Endothelial cell of umbilical vein (primary cell): ENCODE measurements at regions not wholly inside any gene's neighbourhood (a gene's known extent, or its start where the extent isn't known, plus 50 kb on each side); places are given as distances from the start of the nearest gene placed in this dataset.

Source experiments
- BruUV-seq: library from RNA; stranded (reverse); fragments of 400-500 nt; replicated peaks from 2 replicates; lab custom pipeline; 2021; lab: Mats Ljungman, UMichigan
- CTCF ChIA-PET: fragments of 300-600, 350-600 bp; sonication (Branson Sonifier 250); formaldehyde crosslinking; loops from one replicate; lab custom pipeline; 2021; ENCODE audit warnings: antibody characterized with exemption, inconsistent platforms; lab: Charles Lee
- POLR2A ChIA-PET: fragments of 300-600, 350-600 bp; sonication (Branson Sonifier 250); formaldehyde crosslinking; loops from one replicate; lab custom pipeline; 2021; ENCODE audit warnings: antibody characterized with exemption, inconsistent platforms; lab: Charles Lee
- DNase-seq: peaks from one replicate; pipeline ENCODE4 v3.0.0-alpha.2; 2011; ENCODE audit warnings: low read depth, low spot score
- FAIRE-seq: peaks from 2 replicates; lab custom pipeline; 2011; peaks lifted over from hg19 to GRCh38; lab: Jason Lieb, UNC
- H2AFZ ChIP-seq: 2 replicates; pipeline ENCODE4 v1.6.0; 2012; ENCODE audit warnings: low read depth, low read length, control low read depth, inconsistent platforms
- H3K27ac ChIP-seq: 2 replicates; pipeline ENCODE4 v1.5.1; 2011; ENCODE audit warnings: low read depth, mild to moderate bottlenecking, control low read depth, low read length, moderate library complexity; ENCODE audit not compliant: insufficient read depth
- H3K27me3 ChIP-seq, 2 experiments: 2 replicates each; pipeline versions ENCODE4 v1.6.0 to v1.6.1; 2011; ENCODE audit warnings: low read length in 2 of 2, mixed read lengths in 1 of 2; ENCODE audit not compliant: control insufficient read depth in 2 of 2, insufficient read depth in 2 of 2
- H3K36me3 ChIP-seq, 2 experiments: 2 replicates in 1 of 2; 3 replicates in 1 of 2; pipeline ENCODE4 v1.5.1; 2011; ENCODE audit warnings: low read length in 2 of 2, mild to moderate bottlenecking in 1 of 2, moderate library complexity in 1 of 2; ENCODE audit not compliant: control insufficient read depth in 2 of 2, insufficient read depth in 2 of 2; ENCODE audit errors: extremely low read depth in 1 of 2
- H3K4me1 ChIP-seq: 3 replicates; pipeline ENCODE4 v1.5.1; 2011; ENCODE audit warnings: mild to moderate bottlenecking, low read length; ENCODE audit not compliant: control insufficient read depth, insufficient read depth; ENCODE audit errors: extremely low read depth
- H3K4me2 ChIP-seq: 2 replicates; pipeline ENCODE4 v1.6.1; 2011; ENCODE audit warnings: low read length, control low read depth, mixed read lengths; ENCODE audit not compliant: insufficient read depth
- H3K4me3 ChIP-seq, 3 experiments: fragments of 200-600 bp in 1 of 3; sonication (generic), shearing (Covaris generic) in 1 of 3; replicated peaks in 1 of 3; 2 replicates each; pipeline ENCODE4 v1.5.1; 2011 to 2016; ENCODE audit warnings: control low read depth in 3 of 3, low read length in 3 of 3, mild to moderate bottlenecking in 2 of 3, inconsistent platforms in 1 of 3, low read depth in 1 of 3, moderate library complexity in 1 of 3; ENCODE audit not compliant: insufficient read depth in 1 of 3
- H3K79me2 ChIP-seq: 2 replicates; pipeline ENCODE4 v1.6.0; 2012; ENCODE audit warnings: low read length, inconsistent platforms; ENCODE audit not compliant: control insufficient read depth, insufficient read depth
- H3K9ac ChIP-seq: replicated peaks from 2 replicates; pipeline ENCODE3; 2011; ENCODE audit warnings: low read length, control low read depth; ENCODE audit not compliant: insufficient read depth; ENCODE audit errors: extremely low read depth
- H3K9me1 ChIP-seq: replicated peaks from 3 replicates; pipeline ENCODE4 v1.6.0; 2011; ENCODE audit warnings: mild to moderate bottlenecking, low read length; ENCODE audit not compliant: control insufficient read depth, insufficient read depth; ENCODE audit errors: extremely low read depth
- H3K9me3 ChIP-seq: replicated peaks from 2 replicates; pipeline ENCODE4 v1.5.1; 2012; ENCODE audit warnings: low read length, inconsistent platforms; ENCODE audit not compliant: control insufficient read depth, insufficient read depth
- H4K20me1 ChIP-seq: replicated peaks from 2 replicates; pipeline ENCODE3; 2011; ENCODE audit warnings: mild to moderate bottlenecking, low read length; ENCODE audit not compliant: control insufficient read depth, insufficient read depth; ENCODE audit errors: extremely low read depth
- EZH2 ChIP-seq: IDR thresholded peaks from 2 replicates; pipeline ENCODE4 v1.6.1; 2012; ENCODE audit warnings: borderline replicate concordance, low read depth, mild to moderate bottlenecking, moderate library complexity, low read length, inconsistent platforms; ENCODE audit not compliant: severe bottlenecking
- FOS ChIP-seq: IDR thresholded peaks from 2 replicates; pipeline ENCODE4 v1.6.1; 2011; ENCODE audit warnings: mild to moderate bottlenecking, low read length, moderate library complexity, borderline replicate concordance; ENCODE audit not compliant: insufficient read depth
- GATA2 ChIP-seq: IDR thresholded peaks from 2 replicates; pipeline ENCODE4 v1.7.0; 2011; ENCODE audit warnings: low read depth, mild to moderate bottlenecking, moderate library complexity, mixed read lengths, low read length; ENCODE audit not compliant: insufficient read length, insufficient read depth
- JUN ChIP-seq: IDR thresholded peaks from 2 replicates; pipeline ENCODE4 v1.6.1; 2011; ENCODE audit warnings: borderline replicate concordance, low read depth; ENCODE audit not compliant: insufficient read length, insufficient read depth
- MYC ChIP-seq: IDR thresholded peaks from one replicate; pipeline ENCODE4 v1.6.1; 2011; ENCODE audit warnings: mild to moderate bottlenecking, low read depth, low read length
- POLR2A ChIP-seq: IDR thresholded peaks from 2 replicates; pipeline ENCODE4 v1.6.1; 2012; ENCODE audit warnings: low read depth, mild to moderate bottlenecking, control low read depth, low read length
- POLR2AphosphoS5 ChIP-seq: IDR thresholded peaks from 2 replicates; pipeline ENCODE4 v1.6.1; 2012; ENCODE audit warnings: low read depth, mild to moderate bottlenecking, control low read depth, low read length, moderate library complexity; ENCODE audit not compliant: insufficient read depth
- dilution Hi-C: fragments of 300-500 bp; cut with MboI; formaldehyde crosslinking; loops from one replicate; pipeline ENCODE4 v1.15.0; 2019; ENCODE audit warnings: low sequenced_read_pairs; ENCODE audit not compliant: extremely low pct_ligation_motif_present
- intact Hi-C: fragments of 100-400 bp; cut with micrococcal nuclease; formaldehyde crosslinking; loops from one replicate; pipeline ENCODE4 v1.10.0; 2022
- TF ChIP-seq, protein P1 (sequence below), 2 donors: IDR thresholded peaks; 1 replicate in 1 of 2; 2 replicates in 1 of 2; pipeline ENCODE4 v1.5.1; 2011; ENCODE audit warnings: low read length in 2 of 2, mild to moderate bottlenecking in 2 of 2, moderate library complexity in 2 of 2, control low read depth in 1 of 2, inconsistent platforms in 1 of 2, low read depth in 1 of 2; ENCODE audit not compliant: insufficient read depth in 1 of 2; ENCODE audit errors: extremely low read depth in 1 of 2
- TF ChIP-seq, protein P2 (sequence below): IDR thresholded peaks from 2 replicates; pipeline ENCODE4 v1.6.1; 2011; ENCODE audit not compliant: insufficient read depth, insufficient read length

DNA sequence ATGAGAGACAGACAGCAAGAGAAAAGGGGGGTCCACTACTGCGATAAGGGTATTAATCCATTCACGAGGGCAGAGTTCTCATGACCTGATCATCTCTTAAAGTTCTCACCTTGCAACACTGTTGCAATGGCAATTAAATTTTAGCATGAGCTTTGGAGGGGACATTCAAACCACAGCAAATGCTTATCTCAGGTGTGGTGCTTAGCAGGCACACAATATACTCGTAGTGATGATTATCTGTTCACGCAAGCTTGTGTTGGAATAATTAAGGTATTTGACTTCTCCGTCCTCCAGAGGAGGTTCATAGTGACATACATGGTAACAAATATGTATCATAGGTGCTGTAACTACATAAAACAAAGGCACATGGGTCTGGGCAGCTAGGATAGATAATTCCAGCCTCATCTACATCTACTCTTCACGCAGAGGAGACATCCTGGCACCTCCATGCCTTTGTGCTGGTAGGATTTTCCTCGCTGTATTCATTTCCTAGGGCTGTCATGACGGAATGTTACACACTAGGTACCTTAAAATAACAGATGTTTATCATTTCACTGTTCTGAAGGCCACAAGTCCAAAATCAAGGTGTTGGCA is 221.2 kb downstream of the RBM19 start:
- Histone ChIP-seq H3K9me1 (no peaks in the 10 kb centered on the region), H3K79me2 (no peaks in the 10 kb centered on the region), H3K27ac (no peak overlapping the region), H3K27me3 (no peaks in the 10 kb centered on the region), H3K4me1 (no peaks in the 10 kb centered on the region), H3K4me3 (no peak overlapping the region), H2AFZ (no peak overlapping the region), H4K20me1 (no peaks in the 10 kb centered on the region), H3K9ac (no peak overlapping the region), H3K9me3 (no peaks in the 10 kb centered on the region), H3K36me3 (no peaks in the 10 kb centered on the region), H3K4me2 (no peak overlapping the region)
- intact Hi-C loops (no loop called here), dilution Hi-C loops (no loop called here)
- ChIA-PET POLR2A (no interaction called here), CTCF (no interaction called here)
- no TSS peak for BruUV-seq
- TF ChIP-seq, protein P1, sequence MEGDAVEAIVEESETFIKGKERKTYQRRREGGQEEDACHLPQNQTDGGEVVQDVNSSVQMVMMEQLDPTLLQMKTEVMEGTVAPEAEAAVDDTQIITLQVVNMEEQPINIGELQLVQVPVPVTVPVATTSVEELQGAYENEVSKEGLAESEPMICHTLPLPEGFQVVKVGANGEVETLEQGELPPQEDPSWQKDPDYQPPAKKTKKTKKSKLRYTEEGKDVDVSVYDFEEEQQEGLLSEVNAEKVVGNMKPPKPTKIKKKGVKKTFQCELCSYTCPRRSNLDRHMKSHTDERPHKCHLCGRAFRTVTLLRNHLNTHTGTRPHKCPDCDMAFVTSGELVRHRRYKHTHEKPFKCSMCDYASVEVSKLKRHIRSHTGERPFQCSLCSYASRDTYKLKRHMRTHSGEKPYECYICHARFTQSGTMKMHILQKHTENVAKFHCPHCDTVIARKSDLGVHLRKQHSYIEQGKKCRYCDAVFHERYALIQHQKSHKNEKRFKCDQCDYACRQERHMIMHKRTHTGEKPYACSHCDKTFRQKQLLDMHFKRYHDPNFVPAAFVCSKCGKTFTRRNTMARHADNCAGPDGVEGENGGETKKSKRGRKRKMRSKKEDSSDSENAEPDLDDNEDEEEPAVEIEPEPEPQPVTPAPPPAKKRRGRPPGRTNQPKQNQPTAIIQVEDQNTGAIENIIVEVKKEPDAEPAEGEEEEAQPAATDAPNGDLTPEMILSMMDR (IDR thresholded peaks at IDR 0.05; ENCODE audit: extremely low read depth in 1 of 2, insufficient read depth in 1 of 2, low read depth in 1 of 2, low read length in 2 of 2): no peak
- TF ChIP-seq GATA2 (no peak), POLR2A (no peak), JUN (no peak), EZH2 (no peak), MYC (no peak), FOS (no peak), POLR2AphosphoS5 (no peak)
- TF ChIP-seq, protein P2, sequence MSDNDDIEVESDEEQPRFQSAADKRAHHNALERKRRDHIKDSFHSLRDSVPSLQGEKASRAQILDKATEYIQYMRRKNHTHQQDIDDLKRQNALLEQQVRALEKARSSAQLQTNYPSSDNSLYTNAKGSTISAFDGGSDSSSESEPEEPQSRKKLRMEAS: no peak
- DNase-seq (no peak), FAIRE-seq (no peak)
